Urothelium cell line (cell line): ENCODE measurements at regions not wholly inside any gene's neighbourhood (a gene's known extent, or its start where the extent isn't known, plus 50 kb on each side); places are given as distances from the start of the nearest gene placed in this dataset.

Source experiments
- DNase-seq: peaks from one replicate; pipeline ENCODE4 v3.0.0; 2011; ENCODE audit warnings: low spot score, mixed read lengths
- FAIRE-seq: peaks from 2 replicates; lab custom pipeline; 2011; peaks lifted over from hg19 to GRCh38; lab: Jason Lieb, UNC

DNA sequence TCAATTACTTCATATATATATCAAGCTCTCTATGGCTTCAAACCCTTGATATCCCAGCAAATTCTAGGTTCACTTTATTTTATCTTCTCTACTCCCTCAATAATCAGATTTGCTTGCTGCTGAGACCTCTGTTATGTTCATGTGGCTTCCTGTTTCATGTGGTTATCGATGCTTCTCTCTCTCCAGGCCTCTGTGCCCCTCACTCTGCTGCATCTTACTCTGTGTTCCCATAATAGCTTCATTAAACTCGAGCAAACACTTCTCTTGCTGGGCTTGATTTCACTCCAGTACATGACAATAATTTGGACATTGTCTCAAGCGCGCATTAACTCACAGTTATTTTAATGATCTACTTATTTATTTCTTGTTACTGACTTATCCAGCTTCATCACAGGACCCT lies 798.8 kb downstream of the CDH9 start:
- no peak for DNase-seq
- no peak for FAIRE-seq

DNA sequence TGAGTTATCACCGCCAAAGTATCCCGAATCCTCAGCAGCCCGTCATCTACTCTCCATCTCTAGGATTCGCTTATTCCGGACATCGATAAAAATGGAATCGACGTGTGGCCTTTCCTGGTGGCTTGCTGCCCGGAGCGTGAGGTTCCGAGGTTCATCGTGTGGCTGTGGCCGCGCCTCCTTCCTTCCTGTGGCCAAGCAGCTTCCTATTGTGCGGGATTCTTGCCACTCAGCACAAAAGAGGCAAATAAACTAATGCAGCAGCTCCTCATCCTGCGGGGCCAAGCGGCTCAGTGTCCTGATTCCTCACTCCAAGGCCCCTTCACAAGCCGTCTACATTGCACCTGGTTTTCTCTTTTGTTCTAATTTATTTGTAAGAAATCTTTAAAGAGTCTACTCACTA lies 800.9 kb downstream of the CDH9 start:
- no peak for FAIRE-seq
- DNase-seq = no peak

DNA sequence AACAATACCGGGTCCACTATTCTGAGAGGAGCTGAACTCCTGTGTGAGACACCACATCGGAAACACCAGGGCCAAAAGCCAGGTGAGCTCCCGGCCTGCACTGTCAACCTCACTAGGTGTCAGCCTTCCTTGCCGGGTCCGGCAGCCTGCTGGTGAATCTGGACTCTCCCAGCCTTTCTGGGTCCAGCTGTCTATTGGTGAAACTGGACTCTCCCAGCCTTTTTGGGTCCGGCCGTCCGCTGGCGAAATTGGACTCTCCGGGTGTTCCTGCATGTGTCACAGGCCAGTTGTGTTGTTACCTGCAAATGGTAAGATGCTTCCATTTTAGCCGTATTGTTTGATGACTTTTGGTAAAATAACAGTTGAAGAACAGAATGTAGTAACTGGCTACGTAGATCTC lies 801.5 kb downstream of the CDH9 start:
- FAIRE-seq = no peak
- no peak for DNase-seq

DNA sequence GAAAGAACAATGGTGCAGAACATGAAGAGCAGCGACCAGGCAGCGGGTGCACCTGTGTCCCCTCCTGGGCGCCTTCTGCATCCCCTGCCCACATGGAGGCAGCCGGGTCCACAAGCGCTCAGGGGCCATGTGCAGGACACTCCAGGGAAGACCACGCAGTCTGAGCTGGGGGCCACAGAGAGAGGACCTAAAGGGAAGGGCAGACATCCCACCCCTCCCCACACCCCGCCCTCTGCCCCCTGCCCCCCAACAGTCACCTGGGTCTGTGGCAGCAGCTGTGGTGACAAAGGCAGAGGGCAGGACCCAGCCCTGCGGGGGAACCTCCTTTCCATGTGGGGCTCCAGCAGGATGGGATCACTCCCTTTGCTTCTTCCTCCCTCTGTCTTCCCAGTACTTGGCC lies 805.7 kb downstream of the CDH9 start:
- FAIRE-seq (no peak), DNase-seq (no peak)

DNA sequence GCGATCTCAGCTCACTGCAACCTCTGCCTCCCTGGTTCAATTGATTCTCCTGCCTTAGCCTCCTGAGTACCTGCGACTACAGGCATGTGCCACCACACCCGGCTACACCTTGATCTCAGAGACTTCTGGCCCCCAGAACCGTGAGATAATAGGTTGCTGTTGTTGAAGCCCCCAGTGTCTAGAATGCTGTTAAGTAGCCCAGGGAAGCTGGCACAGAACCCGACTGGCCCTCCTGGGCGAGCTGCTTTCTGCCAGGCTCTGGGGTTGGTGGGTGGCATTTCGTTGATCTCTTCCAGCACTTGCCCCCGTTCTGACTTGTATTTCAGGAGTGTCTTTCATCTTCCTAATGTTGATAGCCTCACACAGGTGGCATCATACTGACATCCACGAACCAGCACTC lies 807.1 kb downstream of the CDH9 start:
- no peak for FAIRE-seq
- no peak for DNase-seq

GRCh38 chr5:26229848-26230247 lies 808.5 kb downstream of the CDH9 start:
- FAIRE-seq (no peak), DNase-seq (no peak)

GRCh38 chr5:26227245-26227644 lies 811.1 kb downstream of the CDH9 start:
- FAIRE-seq (no peak), DNase-seq (no peak)

DNA sequence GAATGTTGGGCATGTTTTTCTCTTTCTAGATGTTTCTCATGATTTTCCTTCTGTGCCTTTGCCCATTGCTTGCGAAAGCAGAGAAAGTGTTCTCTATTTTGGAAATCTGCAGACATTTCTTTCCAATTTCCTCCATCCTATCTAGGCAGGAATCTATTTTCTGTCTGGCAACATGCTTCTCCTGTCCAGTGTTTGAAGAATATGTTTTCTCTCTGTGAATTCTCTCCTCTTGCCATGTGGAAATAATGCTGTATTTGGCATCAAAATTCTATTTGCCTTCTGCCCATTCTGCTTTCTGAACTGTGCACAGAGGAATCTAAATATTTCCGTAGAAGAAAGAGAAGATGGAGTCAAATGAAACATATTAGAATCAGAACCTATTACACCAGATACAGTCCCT lies 833.3 kb downstream of the CDH9 start:
- DNase-seq (no peak), FAIRE-seq (no peak)

DNA sequence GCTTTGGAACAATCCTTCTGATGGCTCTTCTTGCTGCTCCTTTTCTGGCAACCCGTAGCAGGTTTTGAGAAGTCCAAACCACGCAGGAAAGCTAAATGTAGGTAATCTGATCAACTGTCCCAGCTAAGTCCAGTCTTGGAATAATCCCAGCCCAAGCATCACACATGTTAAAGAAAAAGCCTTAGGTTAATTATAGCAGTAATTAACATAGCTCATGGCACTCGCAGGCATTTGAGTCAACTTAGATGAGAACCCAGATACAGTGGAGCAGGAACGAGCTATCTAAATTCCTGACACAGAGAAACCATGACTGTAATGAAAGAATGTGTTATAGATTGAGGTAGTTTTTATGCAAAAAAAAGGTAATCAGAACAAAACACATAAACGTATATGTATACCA lies 844.8 kb downstream of the CDH9 start:
- DNase-seq (no peak), FAIRE-seq (no peak)

- FAIRE-seq = peak; percentile 55
- DNase-seq = peak; percentile 10
Observed at GRCh38 chr5:26192486-26192885, 845.9 kb downstream of the CDH9 start.

GRCh38 chr5:26181582-26181981 lies 856.8 kb downstream of the CDH9 start:
- FAIRE-seq = no peak
- no peak for DNase-seq

- no peak for DNase-seq
Observed at GRCh38 chr5:26148569-26149107, 889.7 kb downstream of the CDH9 start.

DNA sequence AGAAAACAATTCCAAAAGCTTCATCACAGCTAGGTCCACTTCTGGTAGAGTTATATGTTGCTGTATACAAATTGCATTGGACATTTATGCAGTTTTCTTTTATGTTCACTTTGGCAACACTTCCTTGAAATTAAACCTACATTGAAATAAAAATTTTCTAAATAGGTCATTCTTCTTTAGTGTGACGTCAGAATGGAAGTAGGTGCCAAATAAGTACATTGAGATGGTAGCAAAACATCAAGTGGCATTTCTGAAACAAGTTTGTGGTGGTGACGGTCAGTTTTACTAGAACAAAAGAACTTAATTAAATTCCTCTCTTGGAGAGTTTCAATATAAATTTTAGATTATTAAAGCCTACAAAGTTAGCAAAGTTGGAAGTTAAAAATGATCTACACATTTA lies 895.1 kb downstream of the CDH9 start:
- FAIRE-seq = no peak
- no peak for DNase-seq

More at GRCh38 chr5:26148569-26149107, 889.7 kb downstream of the CDH9 start:
- peak; percentile 70 for FAIRE-seq

DNA sequence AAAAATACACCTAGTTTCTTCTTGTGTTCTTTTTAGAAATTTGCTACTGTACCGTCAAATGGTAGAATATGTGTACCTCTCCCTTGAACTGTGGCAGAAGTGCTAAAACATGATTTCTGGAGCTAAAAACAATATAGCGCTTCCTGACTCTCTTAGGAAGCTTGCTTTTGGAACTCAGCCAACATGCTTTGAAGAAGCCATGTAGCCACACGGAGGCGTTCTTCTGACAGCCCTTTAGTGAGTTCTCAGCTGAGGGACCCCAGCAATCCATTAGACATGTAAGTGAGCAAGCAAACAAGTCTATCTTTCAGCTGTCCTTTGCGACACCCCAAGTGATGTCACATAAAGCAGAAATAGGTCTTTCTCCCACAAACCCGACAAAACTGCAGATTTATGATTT lies 917.0 kb downstream of the CDH9 start:
- no peak for FAIRE-seq
- DNase-seq = no peak

- no peak for FAIRE-seq
- DNase-seq = no peak
Observed at GRCh38 chr5:26104175-26104574, 934.2 kb downstream of the CDH9 start.

GRCh38 chr5:26060212-26060611 lies 978.2 kb downstream of the CDH9 start:
- FAIRE-seq = no peak

GRCh38 chr5:26054594-26054993 lies 983.8 kb downstream of the CDH9 start:
- no peak for DNase-seq
- FAIRE-seq = no peak

More at GRCh38 chr5:26060212-26060611, 978.2 kb downstream of the CDH9 start:
- DNase-seq = no peak

- DNase-seq (peak; percentile 12), FAIRE-seq (no peak)
Observed at GRCh38 chr5:26034813-26035212, 1003.6 kb downstream of the CDH9 start.

- FAIRE-seq (no peak), DNase-seq (no peak)
Observed at GRCh38 chr5:26031481-26031880, 1006.9 kb downstream of the CDH9 start.

GRCh38 chr5:26026044-26026443 lies 1012.3 kb downstream of the CDH9 start:
- DNase-seq = no peak
- no peak for FAIRE-seq

DNA sequence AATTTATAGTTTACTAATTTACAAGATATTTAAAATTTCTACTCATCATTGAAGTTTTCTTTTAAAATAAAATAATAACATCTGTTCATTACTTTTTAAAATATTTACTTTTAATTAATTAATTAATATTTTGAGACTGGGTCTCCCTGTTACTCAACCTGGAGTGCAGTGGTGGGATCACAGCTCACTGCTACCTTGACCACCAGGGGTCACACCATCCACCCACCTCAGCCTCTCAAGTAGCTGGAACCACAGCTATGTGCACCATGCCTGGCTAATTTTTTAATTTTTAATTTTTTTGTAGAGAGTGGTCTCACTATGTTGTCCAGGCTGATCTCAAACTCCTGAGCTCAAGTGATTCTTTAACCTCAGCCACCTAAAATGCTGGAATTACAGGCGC lies 1013.6 kb downstream of the CDH9 start:
- FAIRE-seq = no peak
- no peak for DNase-seq

GRCh38 chr5:26023361-26023760 lies 1015.0 kb downstream of the CDH9 start:
- no peak for FAIRE-seq
- DNase-seq = no peak

- FAIRE-seq = no peak
Observed at GRCh38 chr5:26014206-26014605, 1024.2 kb downstream of the CDH9 start.

More at GRCh38 chr5:26014206-26014605, 1024.2 kb downstream of the CDH9 start:
- no peak for DNase-seq
